GM18951 (cell line): ENCODE measurements at regions not wholly inside any gene's neighbourhood (a gene's known extent, or its start where the extent isn't known, plus 50 kb on each side); places are given as distances from the start of the nearest gene placed in this dataset.

Experiments used
- POLR2A ChIP-seq: IDR thresholded peaks from 4 replicates; pipeline ENCODE4 v1.6.1; 2011; ENCODE audit warnings: mild to moderate bottlenecking; ENCODE audit not compliant: insufficient read length, insufficient read depth; ENCODE audit errors: extremely low read depth
- in situ Hi-C: fragments of 300-500 bp; cut with MboI; formaldehyde crosslinking; loops from one replicate; pipeline ENCODE4 v1.12.0; 2022; ENCODE audit warnings: low sequenced_read_pairs, mixed read lengths, inconsistent platforms; ENCODE audit not compliant: unreplicated experiment

- in situ Hi-C loops = no loop called here
- TF ChIP-seq POLR2A = no peak
These were observed 517.9 kb downstream of the EIPR1 start for GRCh38 chr2:2859732-2860131.

GRCh38 chr2:2859164-2859563 is 518.5 kb downstream of the EIPR1 start:
- in situ Hi-C loops = no loop called here
- no peak for TF ChIP-seq POLR2A

GRCh38 chr2:2856723-2857415 is 520.7 kb downstream of the EIPR1 start:
- TF ChIP-seq POLR2A = no peak

GRCh38 chr2:2855297-2855696 is 522.3 kb downstream of the EIPR1 start:
- no peak for TF ChIP-seq POLR2A
- in situ Hi-C loops = no loop called here

More at GRCh38 chr2:2856723-2857415, 520.7 kb downstream of the EIPR1 start:
- in situ Hi-C loops = no loop called here

- in situ Hi-C loops = no loop called here
- TF ChIP-seq POLR2A = no peak
These were observed 522.3 kb upstream of the MYT1L start for GRCh38 chr2:2853346-2853745.

- in situ Hi-C loops = no loop called here
- no peak for TF ChIP-seq POLR2A
These were observed 521.0 kb upstream of the MYT1L start for GRCh38 chr2:2851806-2852777.

GRCh38 chr2:2851316-2851715 is 520.2 kb upstream of the MYT1L start:
- in situ Hi-C loops = no loop called here
- no peak for TF ChIP-seq POLR2A

- in situ Hi-C loops = no loop called here
- no peak for TF ChIP-seq POLR2A
These were observed 519.8 kb upstream of the MYT1L start for GRCh38 chr2:2850859-2851258.

GRCh38 chr2:2850218-2850755 is 519.2 kb upstream of the MYT1L start:
- no peak for TF ChIP-seq POLR2A
- in situ Hi-C loops = no loop called here

- in situ Hi-C loops = no loop called here
- TF ChIP-seq POLR2A = no peak
These were observed 518.6 kb upstream of the MYT1L start for GRCh38 chr2:2849464-2850217.

GRCh38 chr2:2848621-2849333 is 517.7 kb upstream of the MYT1L start:
- in situ Hi-C loops = no loop called here
- no peak for TF ChIP-seq POLR2A

- TF ChIP-seq POLR2A = no peak
- in situ Hi-C loops = no loop called here
These were observed 517.1 kb upstream of the MYT1L start for GRCh38 chr2:2848198-2848597.
